Esophagus muscularis mucosa (tissue), 3 donors: ENCODE measurements at regions not wholly inside any gene's neighbourhood (a gene's known extent, or its start where the extent isn't known, plus 50 kb on each side); places are given as distances from the start of the nearest gene placed in this dataset.

ENCODE experiments used
- CTCF ChIP-seq, 3 experiments: fragments of 200-600 bp in 2 of 3; fragments of 450-650 bp in 1 of 3; sonication (generic) in 2 of 3; IDR thresholded peaks; one replicate each; pipeline ENCODE4 v1.5.1; 2017 to 2019; ENCODE audit warnings: antibody characterized with exemption in 3 of 3, mild to moderate bottlenecking in 2 of 3, moderate library complexity in 1 of 3
- POLR2AphosphoS5 ChIP-seq, 2 donors: sonication (generic); formaldehyde crosslinking; IDR thresholded peaks; one replicate each; pipeline ENCODE4 v1.6.1; 2017; ENCODE audit warnings: antibody characterized with exemption in 2 of 2

DNA sequence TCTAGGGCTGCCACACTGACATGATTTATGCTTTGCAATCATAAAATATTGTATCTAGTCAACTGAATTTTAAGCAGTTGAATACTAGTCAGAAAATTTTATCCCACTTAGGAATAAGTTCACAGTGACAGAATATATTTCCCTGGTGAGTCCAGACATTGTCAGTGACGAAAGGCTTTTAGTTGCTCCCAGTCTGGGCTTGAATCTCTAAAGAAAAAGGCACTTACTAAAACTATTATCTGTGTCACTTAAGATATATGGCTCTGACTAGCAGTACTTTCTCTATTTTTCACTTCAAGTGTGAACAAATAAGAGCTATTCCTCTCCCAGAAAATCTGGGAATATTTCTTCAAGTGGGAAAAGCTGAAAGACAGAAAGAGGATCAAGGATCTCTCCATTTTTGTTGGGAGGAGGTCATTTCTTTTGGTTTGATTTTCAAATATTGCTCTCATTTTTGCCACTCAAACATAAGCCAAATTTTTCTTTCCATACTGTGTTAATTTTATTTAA lies 1262.3 kb upstream of the USP15 start:
- TF ChIP-seq CTCF (IDR thresholded peaks at IDR 0.05), result no peak
- no peak for TF ChIP-seq POLR2AphosphoS5 (IDR thresholded peaks at IDR 0.05)
